WTC11 (cell line): ENCODE measurements at regions not wholly inside any gene's neighbourhood (a gene's known extent, or its start where the extent isn't known, plus 50 kb on each side); places are given as distances from the start of the nearest gene placed in this dataset.

Source experiments
- ATAC-seq: fragments of 200-7000 bp; cut with Tn5 transposase; 2 replicates; pipeline ENCODE4 v1.10.0; 2021; ENCODE audit warnings: mild to moderate bottlenecking, moderate library complexity
- CTCF ChIA-PET: fragments of 300-600 bp; sonication (Branson Sonifier 250); formaldehyde crosslinking; loops from one replicate; lab custom pipeline; 2021; ENCODE audit warnings: antibody characterized with exemption; lab: Charles Lee
- POLR2A ChIA-PET: fragments of 350-600 bp; sonication (Branson Sonifier 250); formaldehyde crosslinking; loops from one replicate; lab custom pipeline; 2021; ENCODE audit warnings: antibody characterized with exemption; lab: Charles Lee
- DNase-seq: peaks from one replicate; pipeline ENCODE4 v3.0.0; 2021; ENCODE audit warnings: low spot score
- H3K27ac Mint-ChIP-seq: 2 replicates; pipeline ENCODE4 v1.8.0; 2021; ENCODE audit warnings: mixed read lengths
- H3K27me3 Mint-ChIP-seq: 2 replicates; pipeline ENCODE4 v1.8.0; 2021; ENCODE audit warnings: low read depth, mild to moderate bottlenecking, moderate library complexity, mixed read lengths
- H3K36me3 Mint-ChIP-seq: 2 replicates; pipeline ENCODE4 v1.8.0; 2021; ENCODE audit warnings: mixed read lengths
- H3K4me1 Mint-ChIP-seq: 2 replicates; pipeline ENCODE4 v1.8.0; 2022; ENCODE audit warnings: mixed read lengths
- H3K4me3 Mint-ChIP-seq: 2 replicates; pipeline ENCODE4 v1.8.0; 2021; ENCODE audit warnings: mild to moderate bottlenecking, moderate library complexity, mixed read lengths
- H3K9me3 Mint-ChIP-seq: 2 replicates; pipeline ENCODE4 v1.8.0; 2021; ENCODE audit warnings: mixed read lengths
- CREB1 ChIP-seq: sonication (generic); formaldehyde crosslinking; IDR thresholded peaks from 2 replicates; pipeline ENCODE4 v1.8.0; 2023; ENCODE audit warnings: mild to moderate bottlenecking, missing genetic modification reagents
- CREM ChIP-seq: sonication (generic); formaldehyde crosslinking; IDR thresholded peaks from 2 replicates; pipeline ENCODE4 v1.8.1; 2022; ENCODE audit warnings: mild to moderate bottlenecking, missing genetic modification reagents, moderate library complexity
- FOXJ3 ChIP-seq: sonication (generic); formaldehyde crosslinking; IDR thresholded peaks from 2 replicates; pipeline ENCODE4 v1.9.0; 2021; ENCODE audit warnings: missing genetic modification reagents, mild to moderate bottlenecking, borderline replicate concordance
- GTF2I ChIP-seq: fragments of 250-450 bp; sonication (Bioruptor Pico); conservative IDR thresholded peaks from 2 replicates; pipeline ENCODE4 v1.4.0; 2021; ENCODE audit warnings: mild to moderate bottlenecking
- MAX ChIP-seq: sonication (generic); formaldehyde crosslinking; IDR thresholded peaks from 2 replicates; pipeline ENCODE4 v1.8.0; 2022; ENCODE audit warnings: mild to moderate bottlenecking, missing genetic modification reagents
- MLX ChIP-seq: sonication (generic); formaldehyde crosslinking; IDR thresholded peaks from 2 replicates; pipeline ENCODE4 v1.8.1; 2023; ENCODE audit warnings: mild to moderate bottlenecking, missing genetic modification reagents, moderate library complexity
- NR1H2 ChIP-seq: sonication (generic); formaldehyde crosslinking; IDR thresholded peaks from 2 replicates; pipeline ENCODE4 v1.9.0; 2021; ENCODE audit warnings: mild to moderate bottlenecking, moderate library complexity, missing genetic modification reagents
- NR3C1 ChIP-seq: sonication (generic); formaldehyde crosslinking; conservative IDR thresholded peaks from 2 replicates; pipeline ENCODE4 v1.8.1; 2023; ENCODE audit warnings: low read depth, mild to moderate bottlenecking, missing genetic modification reagents
- RORB ChIP-seq: fragments of 250-450 bp; sonication (Bioruptor Pico); IDR thresholded peaks from 2 replicates; pipeline ENCODE4 v1.9.0; 2021; ENCODE audit warnings: mild to moderate bottlenecking
- TEAD4 ChIP-seq: sonication (generic); formaldehyde crosslinking; IDR thresholded peaks from 2 replicates; pipeline ENCODE4 v1.8.0; 2022; ENCODE audit warnings: mild to moderate bottlenecking, missing genetic modification reagents
- USF1 ChIP-seq: sonication (generic); formaldehyde crosslinking; IDR thresholded peaks from 2 replicates; pipeline ENCODE4 v1.8.0; 2022; ENCODE audit warnings: mild to moderate bottlenecking, missing genetic modification reagents
- USF2 ChIP-seq: sonication (generic); formaldehyde crosslinking; IDR thresholded peaks from 2 replicates; pipeline ENCODE4 v1.8.1; 2023; ENCODE audit warnings: mild to moderate bottlenecking, missing genetic modification reagents, moderate library complexity
- ZMAT4 ChIP-seq: fragments of 250-450 bp; sonication (Bioruptor Pico); IDR thresholded peaks from 2 replicates; pipeline ENCODE4 v1.9.0; 2021; ENCODE audit warnings: mild to moderate bottlenecking
- ZNF232 ChIP-seq: sonication (generic); formaldehyde crosslinking; IDR thresholded peaks from 2 replicates; pipeline ENCODE4 v1.8.0; 2022; ENCODE audit warnings: mild to moderate bottlenecking, missing genetic modification reagents
- ZNF396 ChIP-seq: fragments of 250-450 bp; sonication (Bioruptor Pico); IDR thresholded peaks from 2 replicates; pipeline ENCODE4 v1.8.0; 2021; ENCODE audit warnings: mild to moderate bottlenecking, moderate library complexity, borderline replicate concordance
- ZNF416 ChIP-seq: fragments of 250-450 bp; sonication (Bioruptor Pico); IDR thresholded peaks from 2 replicates; pipeline ENCODE4 v1.9.0; 2021; ENCODE audit warnings: mild to moderate bottlenecking, inconsistent platforms
- ZNF532 ChIP-seq: fragments of 250-450 bp; sonication (Bioruptor Pico); IDR thresholded peaks from 2 replicates; pipeline ENCODE4 v1.9.0; 2021; ENCODE audit warnings: mild to moderate bottlenecking, borderline replicate concordance

- Mint-ChIP-seq H3K4me1 (0 out of 2 replicates have a peak, but pooled peaks cover 3% of the 10 kb centered on the region), H3K36me3 (peaks cover 17% of the 10 kb centered on the region), H3K4me3 (no peak overlapping the region), H3K27me3 (no peaks in the 10 kb centered on the region)
- POLR2A ChIA-PET = no interaction called here
- no peak for DNase-seq
- TF ChIP-seq USF1 (CRISPR knock-in tag) = no peak
- TF ChIP-seq, all 79 proteins: peak for 0
- ATAC-seq = no peak
- CTCF ChIA-PET = no interaction called here
- Mint-ChIP-seq H3K27ac (no peak overlapping the region), H3K9me3 (peaks cover 33% of the 10 kb centered on the region)
Observed at GRCh38 chr10:3389130-3389529, 216.5 kb upstream of the PITRM1 start.

- no peaks in the 10 kb centered on the region; the same call in 1 of the 2 replicates for H3K27me3 Mint-ChIP-seq
- no peak for ATAC-seq
- TF ChIP-seq ZNF232 (no peak), RORB (CRISPR knock-in tag) (no peak), USF2 (no peak), ZNF532 (CRISPR knock-in tag) (no peak), NR1H2 (CRISPR knock-in tag) (no peak), FOXJ3 (CRISPR knock-in tag) (no peak), TEAD4 (CRISPR knock-in tag) (no peak), ZMAT4 (CRISPR knock-in tag) (no peak), MAX (CRISPR knock-in tag) (no peak), MLX (no peak), GTF2I (CRISPR knock-in tag) (no peak), ZNF416 (CRISPR knock-in tag) (no peak), CREB1 (no peak), USF1 (CRISPR knock-in tag) (no peak), CREM (CRISPR knock-in tag) (no peak), ZNF396 (CRISPR knock-in tag) (no peak), NR3C1 (no peak)
- TF ChIP-seq, all 79 proteins: peak for 0
- H3K4me1 Mint-ChIP-seq = no peaks in the 10 kb centered on the region
- H3K36me3 Mint-ChIP-seq = peaks cover 12% of the 10 kb centered on the region
- no peak overlapping the region for H3K27ac Mint-ChIP-seq
- H3K4me3 Mint-ChIP-seq = no peak overlapping the region
- ChIA-PET CTCF (no interaction called here), POLR2A (no interaction called here)
- no peak for DNase-seq
- peaks cover 28% of the 10 kb centered on the region for H3K9me3 Mint-ChIP-seq
Observed at GRCh38 chr10:3385487-3385886, 212.9 kb upstream of the PITRM1 start.
